K562 (cell line): ENCODE measurements at regions not wholly inside any gene's neighbourhood (a gene's known extent, or its start where the extent isn't known, plus 50 kb on each side); places are given as distances from the start of the nearest gene placed in this dataset.

ENCODE experiments used
- ATF7 ChIP-seq: fragments of 450-650 bp; IDR thresholded peaks from 2 replicates; pipeline ENCODE4 v1.7.1; 2014; ENCODE audit warnings: mild to moderate bottlenecking, moderate library complexity
- ZC3H8 ChIP-seq: fragments of 450-650 bp; IDR thresholded peaks from 2 replicates; pipeline ENCODE4 v1.6.1; 2017
- TF ChIP-seq, protein P1 (sequence below), 2 experiments: fragments of 450-650 bp; formaldehyde crosslinking in 1 of 2; IDR thresholded peaks; 2 replicates each; pipeline versions ENCODE4 v1.4.0 to v1.6.1; 2014 to 2020; ENCODE audit warnings: mild to moderate bottlenecking in 2 of 2, borderline replicate concordance in 1 of 2, low read depth in 1 of 2
- TF ChIP-seq, protein P2 (sequence below): fragments of 250-450 bp; sonication (Bioruptor Pico); IDR thresholded peaks from 2 replicates; pipeline ENCODE4 v1.5.0; 2020; ENCODE audit warnings: mild to moderate bottlenecking
- TF ChIP-seq, protein P3 (sequence below): fragments of 450-650 bp; IDR thresholded peaks from 2 replicates; pipeline ENCODE4 v1.6.1; 2017; ENCODE audit warnings: antibody characterized with exemption, mild to moderate bottlenecking

DNA sequence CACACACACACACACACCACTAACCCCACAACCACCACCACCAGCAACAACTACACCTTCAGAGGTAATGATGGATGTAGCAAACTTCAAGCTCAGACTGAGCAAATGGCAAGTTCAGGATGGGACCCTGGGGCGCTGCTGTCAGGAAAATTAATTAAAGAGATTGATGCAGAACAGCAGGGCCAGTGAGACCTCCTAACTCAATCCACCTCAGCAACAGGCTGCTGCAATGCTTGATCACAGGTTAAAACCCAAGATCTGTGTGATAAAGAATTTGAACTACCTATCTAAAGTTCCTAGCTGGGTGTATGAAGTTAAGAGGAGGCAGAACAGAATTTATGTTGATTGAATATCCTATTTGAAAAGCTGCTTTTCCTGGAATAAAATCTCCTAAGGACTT lies 140.3 kb upstream of the FER start (continued):
- TF ChIP-seq, protein P1, sequence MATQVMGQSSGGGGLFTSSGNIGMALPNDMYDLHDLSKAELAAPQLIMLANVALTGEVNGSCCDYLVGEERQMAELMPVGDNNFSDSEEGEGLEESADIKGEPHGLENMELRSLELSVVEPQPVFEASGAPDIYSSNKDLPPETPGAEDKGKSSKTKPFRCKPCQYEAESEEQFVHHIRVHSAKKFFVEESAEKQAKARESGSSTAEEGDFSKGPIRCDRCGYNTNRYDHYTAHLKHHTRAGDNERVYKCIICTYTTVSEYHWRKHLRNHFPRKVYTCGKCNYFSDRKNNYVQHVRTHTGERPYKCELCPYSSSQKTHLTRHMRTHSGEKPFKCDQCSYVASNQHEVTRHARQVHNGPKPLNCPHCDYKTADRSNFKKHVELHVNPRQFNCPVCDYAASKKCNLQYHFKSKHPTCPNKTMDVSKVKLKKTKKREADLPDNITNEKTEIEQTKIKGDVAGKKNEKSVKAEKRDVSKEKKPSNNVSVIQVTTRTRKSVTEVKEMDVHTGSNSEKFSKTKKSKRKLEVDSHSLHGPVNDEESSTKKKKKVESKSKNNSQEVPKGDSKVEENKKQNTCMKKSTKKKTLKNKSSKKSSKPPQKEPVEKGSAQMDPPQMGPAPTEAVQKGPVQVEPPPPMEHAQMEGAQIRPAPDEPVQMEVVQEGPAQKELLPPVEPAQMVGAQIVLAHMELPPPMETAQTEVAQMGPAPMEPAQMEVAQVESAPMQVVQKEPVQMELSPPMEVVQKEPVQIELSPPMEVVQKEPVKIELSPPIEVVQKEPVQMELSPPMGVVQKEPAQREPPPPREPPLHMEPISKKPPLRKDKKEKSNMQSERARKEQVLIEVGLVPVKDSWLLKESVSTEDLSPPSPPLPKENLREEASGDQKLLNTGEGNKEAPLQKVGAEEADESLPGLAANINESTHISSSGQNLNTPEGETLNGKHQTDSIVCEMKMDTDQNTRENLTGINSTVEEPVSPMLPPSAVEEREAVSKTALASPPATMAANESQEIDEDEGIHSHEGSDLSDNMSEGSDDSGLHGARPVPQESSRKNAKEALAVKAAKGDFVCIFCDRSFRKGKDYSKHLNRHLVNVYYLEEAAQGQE (IDR thresholded peaks at IDR 0.05; ENCODE audit: borderline replicate concordance): no peak
- TF ChIP-seq, protein P1 (CRISPR knock-in tag; IDR thresholded peaks at IDR 0.05; ENCODE audit: low read depth): no peak
- TF ChIP-seq, protein P2, sequence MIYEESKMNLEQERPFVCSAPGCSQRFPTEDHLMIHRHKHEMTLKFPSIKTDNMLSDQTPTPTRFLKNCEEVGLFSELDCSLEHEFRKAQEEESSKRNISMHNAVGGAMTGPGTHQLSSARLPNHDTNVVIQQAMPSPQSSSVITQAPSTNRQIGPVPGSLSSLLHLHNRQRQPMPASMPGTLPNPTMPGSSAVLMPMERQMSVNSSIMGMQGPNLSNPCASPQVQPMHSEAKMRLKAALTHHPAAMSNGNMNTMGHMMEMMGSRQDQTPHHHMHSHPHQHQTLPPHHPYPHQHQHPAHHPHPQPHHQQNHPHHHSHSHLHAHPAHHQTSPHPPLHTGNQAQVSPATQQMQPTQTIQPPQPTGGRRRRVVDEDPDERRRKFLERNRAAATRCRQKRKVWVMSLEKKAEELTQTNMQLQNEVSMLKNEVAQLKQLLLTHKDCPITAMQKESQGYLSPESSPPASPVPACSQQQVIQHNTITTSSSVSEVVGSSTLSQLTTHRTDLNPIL: no peak
- TF ChIP-seq ZC3H8: no peak
- TF ChIP-seq ATF7: no peak
- TF ChIP-seq, protein P3, sequence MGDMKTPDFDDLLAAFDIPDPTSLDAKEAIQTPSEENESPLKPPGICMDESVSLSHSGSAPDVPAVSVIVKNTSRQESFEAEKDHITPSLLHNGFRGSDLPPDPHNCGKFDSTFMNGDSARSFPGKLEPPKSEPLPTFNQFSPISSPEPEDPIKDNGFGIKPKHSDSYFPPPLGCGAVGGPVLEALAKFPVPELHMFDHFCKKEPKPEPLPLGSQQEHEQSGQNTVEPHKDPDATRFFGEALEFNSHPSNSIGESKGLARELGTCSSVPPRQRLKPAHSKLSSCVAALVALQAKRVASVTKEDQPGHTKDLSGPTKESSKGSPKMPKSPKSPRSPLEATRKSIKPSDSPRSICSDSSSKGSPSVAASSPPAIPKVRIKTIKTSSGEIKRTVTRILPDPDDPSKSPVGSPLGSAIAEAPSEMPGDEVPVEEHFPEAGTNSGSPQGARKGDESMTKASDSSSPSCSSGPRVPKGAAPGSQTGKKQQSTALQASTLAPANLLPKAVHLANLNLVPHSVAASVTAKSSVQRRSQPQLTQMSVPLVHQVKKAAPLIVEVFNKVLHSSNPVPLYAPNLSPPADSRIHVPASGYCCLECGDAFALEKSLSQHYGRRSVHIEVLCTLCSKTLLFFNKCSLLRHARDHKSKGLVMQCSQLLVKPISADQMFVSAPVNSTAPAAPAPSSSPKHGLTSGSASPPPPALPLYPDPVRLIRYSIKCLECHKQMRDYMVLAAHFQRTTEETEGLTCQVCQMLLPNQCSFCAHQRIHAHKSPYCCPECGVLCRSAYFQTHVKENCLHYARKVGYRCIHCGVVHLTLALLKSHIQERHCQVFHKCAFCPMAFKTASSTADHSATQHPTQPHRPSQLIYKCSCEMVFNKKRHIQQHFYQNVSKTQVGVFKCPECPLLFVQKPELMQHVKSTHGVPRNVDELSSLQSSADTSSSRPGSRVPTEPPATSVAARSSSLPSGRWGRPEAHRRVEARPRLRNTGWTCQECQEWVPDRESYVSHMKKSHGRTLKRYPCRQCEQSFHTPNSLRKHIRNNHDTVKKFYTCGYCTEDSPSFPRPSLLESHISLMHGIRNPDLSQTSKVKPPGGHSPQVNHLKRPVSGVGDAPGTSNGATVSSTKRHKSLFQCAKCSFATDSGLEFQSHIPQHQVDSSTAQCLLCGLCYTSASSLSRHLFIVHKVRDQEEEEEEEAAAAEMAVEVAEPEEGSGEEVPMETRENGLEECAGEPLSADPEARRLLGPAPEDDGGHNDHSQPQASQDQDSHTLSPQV: no peak
